Panc1 (cell line): ENCODE measurements at regions not wholly inside any gene's neighbourhood (a gene's known extent, or its start where the extent isn't known, plus 50 kb on each side); places are given as distances from the start of the nearest gene placed in this dataset.

Source experiments
- ATAC-seq: fragments of 200-7000 bp; cut with Tn5 transposase; 2 replicates; pipeline ENCODE4 v1.9.1; 2020; ENCODE audit warnings: mild to moderate bottlenecking, moderate library complexity
- BruUV-seq: library from RNA; stranded (reverse); fragments of 400-500 nt; replicated peaks from 2 replicates; lab custom pipeline; 2021; lab: Mats Ljungman, UMichigan
- CTCF ChIA-PET: fragments of 300-600 bp; sonication (Branson Sonifier 250); formaldehyde crosslinking; loops from one replicate; lab custom pipeline; 2022; ENCODE audit warnings: antibody characterized with exemption; lab: Charles Lee
- POLR2A ChIA-PET: fragments of 300-600 bp; sonication (Branson Sonifier 250); formaldehyde crosslinking; loops from one replicate; lab custom pipeline; 2022; ENCODE audit warnings: antibody characterized with exemption; lab: Charles Lee
- DNase-seq: peaks from one replicate; pipeline ENCODE4 v3.0.0-alpha.2; 2010; ENCODE audit warnings: low read depth, low spot score
- H3K27ac ChIP-seq: 2 replicates; pipeline ENCODE4 v1.5.1; 2011; ENCODE audit warnings: mild to moderate bottlenecking, low read length, inconsistent platforms
- H3K27me3 ChIP-seq: fragments of 200-500 bp; sonication (Bioruptor generic); 2 replicates; pipeline ENCODE4 v1.6.0; 2014; ENCODE audit warnings: low read length, inconsistent platforms; ENCODE audit not compliant: control insufficient read depth, insufficient read depth
- H3K36me3 ChIP-seq: fragments of 200-500 bp; sonication (Bioruptor generic); 2 replicates; pipeline ENCODE4 v1.5.1; 2014; ENCODE audit warnings: inconsistent platforms, mild to moderate bottlenecking, low read length, moderate library complexity; ENCODE audit not compliant: control insufficient read depth, insufficient read depth
- H3K4me1 ChIP-seq: 2 replicates; pipeline ENCODE4 v1.5.1; 2011; ENCODE audit warnings: inconsistent platforms, mild to moderate bottlenecking, low read length, moderate library complexity; ENCODE audit not compliant: control insufficient read depth, insufficient read depth
- H3K4me3 ChIP-seq, 2 experiments: 2 replicates each; pipeline ENCODE4 v1.5.1; 2011 to 2012; ENCODE audit warnings: low read depth in 2 of 2, low read length in 2 of 2, mild to moderate bottlenecking in 2 of 2, inconsistent platforms in 1 of 2, moderate library complexity in 1 of 2
- H3K9me3 ChIP-seq: fragments of 200-500 bp; sonication (Bioruptor generic); 2 replicates; pipeline ENCODE4 v1.5.1; 2014; ENCODE audit warnings: low read depth, mild to moderate bottlenecking, inconsistent platforms, low read length, moderate library complexity; ENCODE audit not compliant: control insufficient read depth, insufficient read depth
- CTCF ChIP-seq: fragments of 450-650 bp; IDR thresholded peaks from 2 replicates; pipeline ENCODE4 v1.5.1; 2017; ENCODE audit warnings: mild to moderate bottlenecking
- POLR2AphosphoS5 ChIP-seq: IDR thresholded peaks from 2 replicates; pipeline ENCODE4 v1.6.1; 2012; ENCODE audit warnings: mild to moderate bottlenecking, low read depth, low read length, moderate library complexity
- REST ChIP-seq, 2 experiments: IDR thresholded peaks; 2 replicates each; pipeline ENCODE4 v1.6.1; 2011 to 2012; ENCODE audit warnings: low read depth in 2 of 2, control low read depth in 1 of 2, low read length in 1 of 2, mild to moderate bottlenecking in 1 of 2, moderate library complexity in 1 of 2; ENCODE audit not compliant: insufficient read depth in 1 of 2
- SIN3A ChIP-seq: IDR thresholded peaks from 2 replicates; pipeline ENCODE4 v1.6.1; 2012; ENCODE audit warnings: low read depth, mild to moderate bottlenecking, low read length, moderate library complexity, borderline replicate concordance; ENCODE audit not compliant: insufficient read depth
- TCF7L2 ChIP-seq: IDR thresholded peaks from 2 replicates; pipeline ENCODE4 v1.6.1; 2011; ENCODE audit warnings: mild to moderate bottlenecking, low read depth, low read length, inconsistent platforms
- in situ Hi-C: cut with HindIII; loops from 2 replicates; pipeline ENCODE4 v1.10.0; 2016; ENCODE audit warnings: low sequenced_read_pairs, low pct_unique_long_range_greater_than_20kb
- intact Hi-C: fragments of 100-400 bp; cut with micrococcal nuclease; formaldehyde crosslinking; loops from one replicate; pipeline ENCODE4 v1.10.0; 2022; ENCODE audit not compliant: unreplicated experiment

GRCh38 chr1:68984289-68984688, 487.4 kb upstream of the DEPDC1 start:
- no peaks in the 10 kb centered on the region for H3K9me3 ChIP-seq
- TF ChIP-seq TCF7L2 = no peak
- TF ChIP-seq REST (IDR thresholded peaks at IDR 0.05; ENCODE audit: insufficient read depth in 1 of 2, low read depth in 2 of 2, low read length in 1 of 2) = no peak
- TF ChIP-seq POLR2AphosphoS5 = no peak
- no peak for TF ChIP-seq CTCF
- no peak for TF ChIP-seq SIN3A
- in situ Hi-C loops = no loop called here
- BruUV-seq = no TSS peak
- DNase-seq = no peak
- intact Hi-C loops = no loop called here
- ChIA-PET POLR2A (no interaction called here), CTCF (no interaction called here)
- no peak overlapping the region for H3K27ac ChIP-seq
- no peak for ATAC-seq
- no peak overlapping the region for H3K4me3 ChIP-seq
- no peaks in the 10 kb centered on the region for H3K36me3 ChIP-seq
- no peaks in the 10 kb centered on the region for H3K27me3 ChIP-seq
- H3K4me1 ChIP-seq = no peaks in the 10 kb centered on the region

- no peak for ATAC-seq
- no peak for TF ChIP-seq POLR2AphosphoS5
- no peak for TF ChIP-seq SIN3A
- TF ChIP-seq REST (IDR thresholded peaks at IDR 0.05; ENCODE audit: insufficient read depth in 1 of 2, low read depth in 2 of 2, low read length in 1 of 2) = no peak
- TF ChIP-seq TCF7L2 = no peak
- TF ChIP-seq CTCF = no peak
- intact Hi-C loops = loop anchor here (5.0 kb wide), 1 partner anchor 292 kb away; no protein-coding TSS in a partner anchor
- H3K27me3 ChIP-seq = no peaks in the 10 kb centered on the region
- DNase-seq = no peak
- ChIA-PET CTCF (no interaction called here), POLR2A (interaction anchor here (0.7 kb wide), 1 partner anchor 141 kb away, joined by 4 read pairs; no protein-coding TSS in a partner anchor)
- no peaks in the 10 kb centered on the region for H3K4me1 ChIP-seq
- no peak overlapping the region for H3K27ac ChIP-seq
- no peaks in the 10 kb centered on the region for H3K36me3 ChIP-seq
- no TSS peak for BruUV-seq
- H3K4me3 ChIP-seq = no peak overlapping the region
- H3K9me3 ChIP-seq = no peaks in the 10 kb centered on the region
- in situ Hi-C loops = no loop called here
Measured at GRCh38 chr1:68994096-68994495, 497.2 kb upstream of the DEPDC1 start.
